Activated CD8-positive, alpha-beta memory T cell treated with anti-CD3 and anti-CD28 coated beads, Interleukin-2, amount 50 U/mL, for 4 hours (primary cell): ENCODE measurements at regions not wholly inside any gene's neighbourhood (a gene's known extent, or its start where the extent isn't known, plus 50 kb on each side); places are given as distances from the start of the nearest gene placed in this dataset.

Experiments
- DNase-seq: peaks from one replicate; pipeline ENCODE4 v3.0.0-alpha.2; 2020

DNA sequence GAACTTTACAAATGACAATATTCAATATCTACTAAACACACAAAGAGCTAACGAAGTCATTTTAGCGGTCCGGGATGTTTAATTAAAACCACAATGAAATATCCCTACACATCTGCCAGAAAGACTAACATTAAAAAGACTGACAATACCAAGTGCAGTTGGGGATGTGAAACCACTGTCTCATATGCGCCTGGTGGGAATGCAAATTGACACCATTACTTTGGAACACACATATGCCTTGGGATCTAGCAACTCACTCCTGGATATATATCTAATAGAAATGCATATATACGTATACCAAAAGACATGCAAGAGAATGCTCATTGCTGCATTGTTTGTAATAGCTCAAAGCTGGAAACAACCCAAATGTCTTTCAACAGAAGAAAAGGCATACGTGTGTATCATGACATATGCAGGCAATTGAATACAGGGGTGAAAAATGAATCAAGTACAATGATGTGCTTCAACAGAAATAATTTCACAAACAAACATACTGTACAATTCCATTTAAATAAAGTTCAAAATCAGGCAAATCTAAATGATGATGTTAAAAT lies 153.3 kb downstream of the CARTPT start:
- DNase-seq, result no peak

DNA sequence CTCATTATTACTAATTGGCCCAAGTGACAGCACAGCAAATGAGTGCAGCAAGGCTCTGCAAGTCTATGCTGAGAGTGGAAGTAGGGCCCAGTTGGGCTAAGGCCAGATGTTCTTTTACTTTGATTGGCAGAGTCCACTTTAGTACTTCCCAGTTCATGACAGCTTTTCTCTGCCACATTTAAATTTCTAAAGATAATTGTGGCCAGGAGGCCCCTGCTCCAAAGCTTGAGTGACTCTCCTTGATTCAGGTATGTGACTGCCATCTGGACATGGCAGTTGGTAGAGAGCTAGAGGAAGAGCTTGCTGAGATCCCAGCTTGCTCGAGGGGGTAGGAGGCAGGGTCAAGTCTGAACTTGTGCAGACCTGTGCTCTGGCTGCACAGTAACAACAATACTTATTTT lies 154.1 kb downstream of the CARTPT start:
- no peak for DNase-seq

DNA sequence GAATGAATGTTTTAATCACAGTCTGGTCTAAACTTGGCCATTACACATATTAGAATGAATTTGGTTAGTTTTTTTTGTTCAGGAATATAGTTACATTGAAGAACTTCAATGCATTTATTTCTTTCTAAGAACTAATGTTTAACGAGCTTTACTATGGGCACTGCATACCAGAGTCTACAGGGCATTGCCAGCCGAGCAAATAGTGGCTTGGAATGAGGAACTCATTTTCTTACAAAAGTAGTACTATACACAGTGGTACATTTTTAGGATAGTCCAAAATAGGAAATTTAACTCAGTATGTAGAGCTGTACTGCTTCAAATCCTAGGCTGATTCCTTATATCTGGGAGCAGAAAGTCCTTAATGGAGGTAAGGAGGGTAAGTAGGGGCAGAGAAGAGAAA lies 155.4 kb downstream of the CARTPT start:
- no peak for DNase-seq

GRCh38 chr5:71877511-71877910 lies 158.4 kb downstream of the CARTPT start:
- no peak for DNase-seq

- no peak for DNase-seq
Observed at GRCh38 chr5:71880536-71880935, 161.5 kb downstream of the CARTPT start.

GRCh38 chr5:71882826-71883741 lies 164.0 kb downstream of the CARTPT start:
- no peak for DNase-seq

DNA sequence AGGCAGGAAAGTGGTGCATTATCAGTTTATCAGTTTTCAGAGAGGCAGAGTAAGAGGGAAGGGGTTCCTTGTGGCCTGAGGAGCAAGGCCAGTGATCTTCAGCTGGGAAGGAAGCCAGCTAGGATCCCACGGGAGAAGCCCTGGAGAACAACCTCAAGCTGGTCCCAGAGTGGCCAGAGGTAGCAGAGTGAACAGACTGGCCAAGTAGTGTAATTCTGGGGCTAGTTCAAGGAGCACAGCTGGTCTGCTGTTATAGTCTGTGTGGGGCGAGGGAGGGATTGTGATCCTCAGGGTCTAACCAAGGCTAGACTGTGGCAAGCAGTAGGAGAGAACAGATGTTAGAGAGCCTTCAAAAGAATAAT lies 164.6 kb downstream of the CARTPT start:
- no peak for DNase-seq

DNA sequence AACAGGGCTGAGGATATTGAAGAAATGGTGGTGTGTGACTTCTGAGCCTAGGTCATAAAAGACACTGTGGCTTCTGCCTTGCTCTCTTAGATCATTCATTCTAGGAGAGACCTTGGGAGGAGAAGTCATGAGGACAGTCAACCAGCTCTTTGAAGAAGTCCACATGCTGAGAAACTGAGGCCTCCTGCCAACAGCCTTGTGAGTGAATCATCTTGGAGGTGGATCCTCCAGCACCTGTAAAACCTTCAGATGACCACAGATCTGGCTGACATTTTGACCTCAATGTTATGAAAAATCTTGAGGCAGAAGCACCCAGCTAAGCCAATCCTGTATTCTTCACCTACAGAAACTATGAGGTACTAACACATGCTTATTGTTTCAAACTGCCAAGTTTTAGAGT lies 165.9 kb downstream of the CARTPT start:
- DNase-seq, result no peak

DNA sequence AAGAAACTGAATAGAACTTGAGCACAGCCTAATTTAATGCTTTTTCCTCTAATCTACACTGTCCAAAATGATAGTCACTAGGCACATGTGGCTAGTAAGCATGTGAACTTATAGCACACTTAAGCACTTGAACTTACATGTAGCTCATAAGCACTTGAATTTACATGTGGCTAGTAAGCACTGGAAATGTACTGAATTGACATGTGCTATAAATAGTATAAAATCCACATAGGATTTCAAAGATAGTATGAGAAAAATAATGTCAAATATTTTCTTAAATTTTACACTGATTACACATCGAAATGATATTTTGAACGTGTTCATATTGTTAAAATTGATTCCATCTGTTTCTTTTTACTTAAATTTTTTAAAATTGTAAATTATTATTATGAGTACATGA lies 167.3 kb downstream of the CARTPT start:
- no peak for DNase-seq

DNA sequence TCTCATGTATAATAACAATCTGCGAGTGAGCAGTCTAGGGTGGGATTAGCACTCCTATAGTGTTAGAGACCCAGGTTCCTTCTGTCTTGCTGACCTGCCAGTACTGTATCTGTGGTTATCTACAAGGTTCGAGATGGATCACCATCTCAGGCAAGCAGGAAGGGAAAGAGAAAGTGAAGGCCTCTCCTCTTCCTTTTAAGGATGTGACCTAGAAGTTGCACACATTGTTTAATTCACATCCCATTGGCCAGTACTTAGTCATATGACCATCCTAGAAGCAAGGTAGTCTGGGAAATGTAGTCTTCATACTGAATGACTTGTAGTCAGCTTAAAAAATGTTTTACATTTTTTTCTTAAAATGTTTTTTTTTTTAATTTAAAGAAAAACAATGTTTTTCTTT lies 168.6 kb downstream of the CARTPT start:
- no peak for DNase-seq

- DNase-seq, result no peak
Observed at GRCh38 chr5:71891406-71891805, 172.3 kb downstream of the CARTPT start.

- no peak for DNase-seq
Observed at GRCh38 chr5:71891856-71892255, 172.8 kb downstream of the CARTPT start.

- DNase-seq, result no peak
Observed at GRCh38 chr5:71892641-71893365, 173.7 kb downstream of the CARTPT start.

GRCh38 chr5:71893451-71893850 lies 174.4 kb downstream of the CARTPT start:
- DNase-seq, result no peak

- no peak for DNase-seq
Observed at GRCh38 chr5:71894091-71894490, 175.0 kb downstream of the CARTPT start.

DNA sequence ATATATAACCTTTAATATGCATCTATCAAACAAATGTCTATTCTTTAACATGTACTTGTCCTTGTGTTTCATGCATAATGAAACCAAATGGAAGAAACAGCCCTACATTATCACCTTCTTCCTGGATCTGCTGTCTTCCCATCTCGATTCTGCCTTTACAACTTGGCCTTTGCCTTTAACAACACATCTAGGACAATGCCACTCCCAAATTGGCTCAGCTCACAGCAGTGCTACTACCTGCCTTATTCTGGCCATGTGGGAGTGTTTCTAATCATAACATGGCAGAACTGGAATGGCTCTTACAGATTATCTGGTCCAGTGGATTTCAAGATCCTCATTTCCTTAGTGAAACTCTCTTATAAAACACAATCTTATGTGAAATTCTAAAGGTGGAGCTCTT lies 176.5 kb downstream of the CARTPT start:
- DNase-seq, result no peak

DNA sequence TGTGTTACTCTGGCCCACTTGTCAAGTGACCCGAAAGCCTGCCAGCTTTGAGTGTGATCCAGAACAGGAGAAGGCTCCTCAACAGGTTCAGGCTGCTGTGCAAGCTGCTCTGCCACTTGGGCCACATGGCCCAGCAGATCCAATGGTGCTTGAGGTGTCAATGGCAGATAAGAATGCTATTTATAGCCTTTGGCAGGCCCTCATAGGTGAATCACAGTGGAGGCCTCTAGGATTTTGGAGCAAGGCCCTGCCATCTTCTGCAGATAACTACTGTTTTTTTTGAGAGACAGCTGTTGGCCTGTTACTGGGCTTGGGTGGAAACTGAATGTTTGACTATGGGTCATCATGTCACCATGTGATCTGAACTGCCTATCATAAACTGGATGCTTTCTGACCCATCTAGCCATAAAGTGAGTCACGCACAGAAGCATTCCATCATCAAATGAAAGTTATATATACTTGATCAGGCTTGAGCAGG lies 180.8 kb downstream of the CARTPT start:
- no peak for DNase-seq

DNA sequence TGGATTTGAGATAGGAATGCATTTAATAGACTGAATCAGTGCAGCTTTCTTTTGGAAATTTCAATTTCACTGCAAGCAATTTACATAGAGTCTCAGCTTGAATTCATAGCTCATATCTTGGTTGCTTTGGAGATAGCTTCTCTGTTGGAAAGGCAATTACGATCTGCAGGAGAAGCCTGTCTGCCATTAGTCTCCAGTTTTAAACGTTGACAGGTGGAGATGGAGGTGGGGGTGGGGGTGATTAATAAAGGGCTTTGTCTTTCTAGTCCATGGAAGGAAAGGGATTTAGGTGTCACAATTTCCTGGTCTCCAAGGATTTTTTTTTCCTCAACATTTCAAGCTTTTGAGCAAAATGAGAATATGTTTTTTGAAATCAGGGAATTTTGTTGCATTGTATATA lies 184.7 kb downstream of the CARTPT start:
- DNase-seq, result no peak

DNA sequence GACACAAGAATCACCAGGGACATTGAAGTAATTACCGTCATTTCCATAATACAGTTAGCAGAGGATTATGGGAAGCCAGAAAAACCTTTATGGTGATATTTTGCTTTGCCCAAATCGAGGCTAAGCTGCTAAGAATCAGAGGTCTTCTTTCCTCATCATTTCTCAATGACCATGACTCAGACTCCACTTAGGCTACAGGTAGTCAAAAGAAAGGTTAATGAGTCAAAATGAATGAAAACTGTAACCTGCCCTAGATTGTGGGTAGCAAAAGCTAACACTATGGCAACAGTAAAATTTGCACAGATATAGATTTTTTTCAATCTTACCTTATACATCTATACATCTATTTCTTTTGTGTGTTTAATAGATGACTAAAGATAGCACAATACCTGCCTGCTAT lies 185.8 kb downstream of the CARTPT start:
- DNase-seq, result no peak

DNA sequence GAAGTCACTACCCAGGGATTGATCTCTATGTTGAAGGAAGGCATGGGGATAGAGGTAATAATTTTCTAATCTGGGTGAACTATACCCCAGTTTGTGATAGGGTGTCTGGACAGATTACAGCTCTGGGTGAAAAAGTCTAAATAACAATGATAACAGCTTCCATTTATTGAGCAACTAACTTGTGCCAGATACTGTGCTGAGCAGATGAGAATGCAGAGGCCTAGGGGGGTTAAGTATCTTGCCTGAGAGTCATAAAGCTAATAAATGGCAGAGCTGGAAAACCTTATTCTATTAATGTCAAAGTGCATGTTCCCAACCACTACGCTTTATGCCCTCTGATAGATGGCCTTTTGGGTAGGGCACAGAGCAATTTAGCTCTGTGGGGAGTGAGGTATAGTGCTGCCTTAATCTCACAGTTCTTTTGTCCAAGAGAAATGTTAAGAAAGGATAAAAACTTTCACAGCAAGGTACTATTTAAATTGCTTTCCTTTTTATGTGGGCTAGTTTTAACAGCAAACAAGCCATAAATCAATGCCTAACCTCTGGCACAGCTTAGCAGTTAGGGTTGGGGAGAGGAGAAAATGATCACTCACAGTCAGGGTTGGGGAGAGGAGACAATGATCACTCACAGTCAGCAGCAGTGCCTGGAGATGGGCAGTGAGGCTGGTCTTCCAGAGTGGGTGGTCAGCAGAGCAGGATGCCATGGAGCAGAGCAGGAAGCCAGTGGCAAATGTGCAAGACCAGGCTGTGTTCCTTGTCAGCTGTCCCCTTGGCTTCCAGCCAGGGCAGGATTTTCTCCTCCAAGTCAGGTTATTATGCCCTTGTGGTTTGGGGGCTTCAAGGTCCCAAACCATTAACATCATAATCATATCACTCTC lies 187.0 kb downstream of the CARTPT start:
- DNase-seq, result no peak

- no peak for DNase-seq
Observed at GRCh38 chr5:71907001-71907588, 188.0 kb downstream of the CARTPT start.

GRCh38 chr5:71907608-71908145 lies 188.6 kb downstream of the CARTPT start:
- no peak for DNase-seq
